HG03520 (cell line): ENCODE measurements at regions not wholly inside any gene's neighbourhood (a gene's known extent, or its start where the extent isn't known, plus 50 kb on each side); places are given as distances from the start of the nearest gene placed in this dataset.
"Not testable (repeated sequence)": the region's sequence is repeated elsewhere in the genome, so short reads cannot be mapped to it uniquely, and the experiment has no call there.

Experiments
- ATAC-seq: cut with Tn5 transposase; IDR thresholded peaks from one replicate; pipeline ENCODE4 v1.9.1; 2021; ENCODE audit warnings: mild to moderate bottlenecking, moderate library complexity; ENCODE audit not compliant: unreplicated experiment

DNA sequence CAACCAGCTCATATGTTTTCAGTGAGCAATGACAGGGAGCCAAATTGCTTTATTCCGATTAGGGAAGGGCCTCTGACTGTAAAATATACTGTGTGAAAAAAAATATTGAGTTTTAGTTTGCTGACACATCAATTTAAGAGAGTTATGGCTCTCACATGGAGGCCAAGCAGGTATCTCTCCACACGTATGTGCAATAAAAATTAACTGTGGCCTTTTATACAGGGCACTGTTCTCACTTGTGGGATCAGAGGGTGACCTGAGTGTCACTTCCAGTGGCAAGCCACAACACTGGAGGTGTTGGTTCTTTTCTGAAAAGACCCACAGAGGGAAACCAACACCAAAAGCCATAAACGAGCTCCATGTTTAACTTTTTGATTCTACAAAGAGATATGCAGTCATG, 462.8 kb downstream of the MID1IP1 start:
- ATAC-seq = no peak

DNA sequence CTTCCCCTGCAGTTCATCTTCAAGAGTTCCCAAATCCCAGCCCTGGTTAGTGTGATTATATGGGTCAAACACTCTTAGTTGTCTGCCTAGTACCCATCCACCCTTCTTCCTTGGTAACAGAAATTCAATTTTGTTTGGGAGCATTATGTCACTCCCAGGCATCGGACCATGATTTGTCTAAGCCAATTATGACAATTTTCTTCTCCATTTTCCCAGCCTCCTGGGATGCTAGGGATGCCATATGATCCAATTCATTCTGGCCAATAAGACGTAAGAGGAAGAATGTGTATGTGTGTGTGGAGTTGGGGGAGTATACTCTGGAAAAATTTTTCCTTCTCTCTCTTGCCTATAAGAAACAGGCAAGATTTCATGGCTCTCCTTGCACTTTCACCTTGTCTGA, 465.9 kb downstream of the MID1IP1 start:
- ATAC-seq = no peak

DNA sequence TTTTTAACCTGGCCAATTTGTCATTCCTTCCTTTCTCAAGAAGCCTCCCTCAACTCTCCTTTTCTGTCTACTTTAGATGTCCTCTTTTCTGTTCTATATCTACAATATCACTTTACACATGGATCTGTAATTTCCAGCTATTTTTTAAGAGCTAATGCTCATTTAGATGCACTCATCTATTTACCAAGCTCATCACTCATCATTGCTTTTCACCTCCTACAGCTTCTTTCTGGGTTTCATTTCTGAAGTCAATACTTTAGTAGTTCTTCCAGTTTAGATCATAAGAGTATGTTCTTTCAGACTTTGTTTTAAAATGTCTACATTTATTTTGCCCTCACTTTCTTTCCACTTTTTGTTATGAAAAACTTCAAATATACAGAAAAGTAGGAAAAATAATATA, 466.9 kb downstream of the MID1IP1 start:
- no peak for ATAC-seq

DNA sequence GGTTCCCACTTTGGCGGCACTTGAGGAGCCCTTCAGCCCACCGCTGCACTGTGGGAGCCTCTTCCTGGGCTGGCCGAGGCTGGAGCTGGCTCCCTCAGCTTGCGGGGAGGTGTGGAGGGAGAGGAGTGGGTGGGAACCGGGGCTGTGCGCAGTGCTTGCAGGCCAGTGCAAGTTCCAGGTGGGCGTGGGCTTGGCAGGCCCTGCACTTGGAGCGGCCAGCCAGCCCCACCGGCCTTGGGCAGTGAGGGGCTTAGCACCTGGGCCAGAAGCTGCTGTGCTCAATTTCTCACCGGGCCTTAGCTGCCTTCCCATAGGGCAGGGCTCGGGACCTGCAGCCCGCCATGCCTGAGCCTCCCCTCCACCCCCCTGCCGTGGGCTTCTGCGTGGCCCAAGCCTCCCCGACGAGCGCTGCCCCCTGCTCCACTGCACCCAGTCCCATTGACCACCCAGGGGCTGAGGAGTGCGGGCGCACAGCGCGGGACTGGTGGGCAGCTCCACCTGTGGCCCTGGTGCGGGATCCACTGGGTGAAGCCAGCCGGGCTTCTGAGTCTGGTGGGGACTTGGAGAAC, 474.3 kb downstream of the MID1IP1 start:
- ATAC-seq = no peak

DNA sequence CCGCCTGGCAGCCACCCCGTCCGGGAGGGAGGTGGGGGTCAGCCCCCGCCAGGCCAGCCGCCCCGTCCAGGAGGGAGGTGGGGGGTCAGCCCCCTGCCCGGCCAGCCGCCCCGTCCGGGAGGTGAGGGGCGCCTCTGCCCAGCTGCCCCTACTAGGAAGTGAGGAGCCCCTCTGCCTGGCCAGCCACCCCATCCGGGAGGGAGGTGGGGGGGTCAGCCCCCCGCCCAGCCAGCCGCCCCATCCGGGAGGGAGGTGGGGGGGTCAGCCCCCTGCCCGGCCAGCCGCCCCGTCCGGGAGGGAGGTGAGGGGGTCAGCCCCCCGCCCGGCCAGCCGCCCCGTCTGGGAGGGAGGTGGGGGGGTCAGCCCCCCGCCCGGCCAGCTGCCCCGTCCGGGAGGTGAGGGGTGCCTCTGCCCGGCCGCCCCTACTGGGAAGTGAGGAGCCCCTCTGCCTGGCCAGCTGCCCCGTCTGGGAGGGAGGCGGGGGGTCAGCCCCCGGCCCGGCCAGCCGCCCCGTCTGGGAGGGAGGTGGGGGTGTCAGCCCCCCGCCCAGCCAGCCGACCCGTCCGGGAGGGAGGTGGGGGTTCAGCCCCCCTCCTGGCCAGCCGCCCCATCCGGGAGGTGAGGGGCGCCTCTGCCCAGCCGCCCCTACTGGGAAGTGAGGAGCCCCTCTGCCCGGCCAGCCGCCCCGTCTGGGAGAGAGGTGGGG, 476.6 kb downstream of the MID1IP1 start:
- not testable (repeated sequence) for ATAC-seq

DNA sequence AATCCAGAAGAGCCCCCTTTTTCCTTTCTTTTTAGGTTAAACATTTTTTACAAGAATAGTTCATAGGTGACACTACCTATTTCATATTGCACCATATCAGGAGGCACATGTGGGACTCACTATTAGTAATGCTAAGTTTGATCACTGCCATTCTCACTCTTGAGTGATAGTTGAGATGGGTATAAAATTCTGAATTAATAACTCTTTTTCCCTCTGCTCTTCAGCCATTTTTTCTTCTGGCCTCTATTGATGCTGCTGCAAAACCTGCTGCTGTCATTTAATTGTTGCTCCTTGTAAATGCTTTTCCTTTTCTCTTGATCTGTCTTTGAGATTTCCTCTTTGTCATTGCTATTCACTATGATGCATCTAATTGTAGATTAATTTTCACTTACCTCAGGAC, 482.0 kb downstream of the MID1IP1 start:
- no peak for ATAC-seq

DNA sequence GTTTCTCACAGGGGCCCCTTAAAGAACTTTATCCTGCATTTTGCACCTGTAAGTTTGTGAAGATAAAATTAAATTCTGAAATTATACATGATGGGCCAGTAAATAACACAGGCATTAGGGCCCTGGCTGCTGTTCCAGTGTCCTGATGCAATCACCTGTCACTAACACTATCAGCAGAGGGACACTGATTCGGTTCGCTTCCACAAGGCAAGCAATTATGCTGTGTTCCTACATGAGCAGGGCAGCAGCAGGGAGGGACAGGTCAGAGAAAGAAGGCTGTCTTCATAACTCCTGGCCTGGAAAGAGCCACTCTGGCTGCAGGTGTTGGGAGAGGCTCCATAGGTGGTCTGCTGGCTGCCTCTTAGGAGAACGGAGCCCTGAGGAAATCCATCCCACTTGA, 487.3 kb downstream of the MID1IP1 start:
- no peak for ATAC-seq

DNA sequence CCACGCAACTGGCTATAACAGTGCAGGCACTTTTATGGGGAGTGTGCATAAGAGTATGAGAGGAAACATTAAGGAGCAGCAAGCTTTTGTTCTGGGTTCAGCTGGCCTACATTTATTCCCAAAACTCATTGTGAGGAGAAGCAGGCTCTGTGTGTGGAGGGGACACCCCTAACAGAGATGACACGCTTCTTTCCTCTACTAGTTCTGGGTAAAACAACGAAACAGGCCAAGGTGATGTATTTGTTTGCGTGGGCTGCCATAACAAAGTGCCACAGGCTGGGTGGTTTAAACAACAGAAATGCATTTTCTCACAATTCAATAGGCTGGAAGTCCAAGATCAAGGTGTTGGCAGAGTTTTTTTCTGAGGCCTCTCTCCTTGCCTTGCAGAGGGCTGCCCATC, 488.6 kb downstream of the MID1IP1 start:
- no peak for ATAC-seq

DNA sequence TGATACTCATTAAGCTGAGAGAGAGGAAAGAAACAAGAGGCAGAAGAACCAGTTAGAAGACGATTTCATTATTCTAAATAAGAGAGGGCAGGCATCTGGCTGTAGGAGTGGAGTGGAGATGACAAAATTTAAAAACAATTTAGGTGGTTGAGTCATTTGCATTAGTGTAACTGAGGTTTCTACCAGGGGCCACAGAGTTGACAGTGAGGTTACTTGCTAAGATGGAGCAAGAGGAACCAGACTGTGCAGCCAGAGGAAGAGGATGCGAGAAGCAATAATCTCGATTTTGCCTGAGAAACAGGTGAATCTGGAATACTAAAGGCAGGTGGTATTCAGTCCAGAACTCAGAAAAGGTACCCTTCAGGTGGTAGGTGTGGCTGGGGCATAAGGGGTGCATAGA, 491.9 kb downstream of the MID1IP1 start:
- ATAC-seq = no peak

DNA sequence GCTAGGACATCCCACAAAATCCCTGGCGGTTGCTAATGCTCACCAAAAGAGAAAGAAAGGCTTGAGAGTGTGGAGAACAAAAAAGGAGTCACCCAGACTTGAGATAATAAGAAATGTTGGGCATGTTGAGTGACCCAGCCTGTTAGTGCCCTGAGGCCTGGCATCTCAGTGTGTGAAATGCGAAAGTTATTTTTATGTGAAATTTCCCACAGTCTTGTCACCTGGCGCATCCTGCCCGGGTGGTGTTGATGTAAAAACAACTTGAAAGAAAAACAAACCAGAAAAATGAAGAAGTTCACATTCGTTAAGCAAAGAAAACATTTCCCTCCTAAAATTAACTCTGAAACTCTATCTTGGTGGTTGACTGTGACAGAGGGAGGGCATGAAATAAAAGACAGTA, 495.2 kb downstream of the MID1IP1 start:
- ATAC-seq = no peak

DNA sequence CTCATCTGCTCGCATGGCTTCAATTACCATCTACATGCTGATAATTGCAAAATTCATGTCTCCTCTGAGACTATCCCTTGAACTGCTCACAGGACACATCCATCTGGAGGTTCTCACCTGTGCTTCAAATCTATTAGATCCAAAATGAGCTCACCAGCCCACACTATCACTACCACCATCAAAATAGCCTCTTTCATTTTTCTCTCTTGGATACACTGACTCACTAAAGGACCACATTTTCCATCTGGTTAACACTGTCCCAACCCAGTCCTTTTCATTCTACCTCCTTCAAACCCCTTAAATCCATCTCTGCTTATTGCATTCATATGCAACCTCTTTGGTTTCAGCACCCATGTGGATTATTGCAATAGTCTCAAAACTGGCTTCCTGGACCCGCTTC, 497.6 kb downstream of the MID1IP1 start:
- no peak for ATAC-seq

DNA sequence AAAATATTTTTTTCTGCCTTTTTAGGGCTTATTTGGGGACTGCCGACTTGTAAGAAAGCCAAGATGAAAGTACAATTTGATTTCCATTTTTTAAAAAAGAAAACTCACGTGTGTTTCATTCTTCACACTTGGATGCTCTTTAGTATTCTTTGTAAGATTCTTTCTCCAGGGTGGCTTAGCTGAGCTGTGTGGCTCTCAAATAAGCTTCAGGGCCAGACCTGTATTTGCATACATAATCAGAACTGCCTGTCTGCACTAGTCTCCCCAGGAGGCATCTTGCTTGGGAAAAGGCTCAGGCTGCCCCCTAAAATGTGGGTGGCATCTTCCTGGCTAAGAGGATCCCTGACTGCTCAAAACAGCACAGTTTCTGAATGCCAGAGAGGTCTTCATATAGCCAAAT, 498.4 kb downstream of the MID1IP1 start:
- no peak for ATAC-seq

DNA sequence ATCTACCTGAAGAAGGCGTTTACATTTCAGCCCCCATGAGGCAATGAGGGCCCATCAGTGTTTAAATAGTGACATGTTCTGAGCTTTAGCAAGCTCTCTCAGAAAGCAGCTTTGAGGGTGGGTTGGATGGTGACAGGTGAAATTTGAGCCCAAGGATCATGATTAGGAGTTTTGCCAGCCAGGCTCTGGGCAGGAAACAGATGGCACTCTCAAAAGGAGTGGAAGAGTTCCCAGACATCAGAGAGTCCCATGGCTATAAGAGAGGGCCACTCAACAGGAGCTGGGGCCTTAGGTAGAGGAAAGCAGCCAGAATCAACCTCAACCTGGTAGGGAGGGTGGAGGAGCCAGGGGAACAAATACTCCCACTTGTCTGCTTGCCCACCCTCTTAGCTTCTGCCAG, 499.8 kb downstream of the MID1IP1 start:
- no peak for ATAC-seq

DNA sequence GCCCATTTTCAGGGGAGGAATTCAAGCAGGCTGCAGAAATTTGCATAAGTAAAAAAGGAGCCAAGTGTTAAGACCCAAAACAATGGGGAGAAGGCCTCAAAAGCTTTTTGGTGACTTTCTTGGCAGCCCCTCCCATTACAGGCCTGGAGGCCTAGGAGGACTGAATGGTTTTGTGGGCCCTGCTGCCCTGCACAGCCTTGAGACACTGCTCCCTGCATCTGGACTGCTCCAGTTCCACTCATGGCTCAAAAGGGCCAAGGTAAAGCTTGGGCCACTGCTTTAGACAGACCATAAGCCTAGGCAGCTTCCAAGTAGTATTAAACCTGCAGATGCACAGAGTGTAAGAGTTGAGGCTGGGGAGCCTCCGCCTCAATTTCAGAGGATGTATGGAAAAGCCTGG, 501.6 kb downstream of the MID1IP1 start:
- ATAC-seq = no peak

DNA sequence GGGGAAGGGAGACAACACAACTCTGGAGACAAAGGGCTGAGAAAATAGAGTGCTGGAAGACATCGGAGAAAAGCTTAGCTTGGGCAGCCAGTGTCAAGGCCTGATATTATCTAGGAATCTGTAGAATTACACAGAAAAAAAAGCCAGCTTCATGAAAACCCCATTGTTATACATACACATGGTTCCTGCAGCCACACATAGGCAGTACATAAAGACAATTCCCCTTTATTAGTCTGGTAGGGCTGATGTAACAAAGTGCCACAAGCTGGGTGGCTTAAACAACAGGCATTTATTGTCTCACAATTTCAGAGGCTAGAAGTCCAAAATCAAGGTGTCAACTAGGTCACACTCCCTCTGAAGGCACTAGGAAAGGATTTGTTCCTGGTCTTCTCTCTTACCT, 503.5 kb downstream of the MID1IP1 start:
- no peak for ATAC-seq

DNA sequence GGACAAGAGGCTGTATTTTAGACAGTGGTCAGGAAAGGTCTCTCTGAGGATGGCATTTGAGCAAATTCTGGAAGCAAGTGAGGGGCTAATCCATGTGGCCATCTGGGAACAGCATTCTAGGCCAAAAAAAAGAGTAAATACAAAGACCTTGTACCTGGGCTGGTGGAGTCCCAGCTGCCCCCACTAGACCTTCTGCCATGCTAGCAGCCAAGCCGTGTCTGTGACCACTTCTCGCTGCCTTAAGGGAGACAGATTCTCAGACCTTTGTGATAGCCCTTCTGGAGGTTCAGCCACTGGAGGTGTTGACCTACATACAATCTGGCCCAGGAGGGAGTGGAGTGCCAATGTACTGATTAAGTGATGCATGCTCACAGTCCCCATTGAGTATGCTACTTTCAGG, 506.2 kb downstream of the MID1IP1 start:
- ATAC-seq = no peak

DNA sequence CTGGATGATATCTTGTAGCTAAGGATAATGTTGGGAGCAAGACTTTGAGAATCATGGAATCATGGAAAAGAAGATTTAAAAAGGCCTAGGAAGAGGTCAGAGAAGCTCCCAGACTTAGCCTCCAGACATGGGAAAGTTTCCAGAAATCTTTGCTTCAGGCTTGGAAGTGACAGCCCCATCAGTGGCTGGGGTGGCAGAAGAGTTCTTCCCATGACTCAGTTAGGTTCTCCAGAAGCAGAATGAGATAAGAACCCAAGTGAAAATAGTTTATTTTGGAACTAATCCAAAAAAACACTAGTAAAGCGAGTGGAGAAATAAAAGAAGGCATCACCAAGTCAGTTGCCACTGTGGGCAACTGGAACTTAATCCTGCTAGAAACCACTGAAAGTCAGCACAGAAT, 506.9 kb downstream of the MID1IP1 start:
- ATAC-seq = no peak

DNA sequence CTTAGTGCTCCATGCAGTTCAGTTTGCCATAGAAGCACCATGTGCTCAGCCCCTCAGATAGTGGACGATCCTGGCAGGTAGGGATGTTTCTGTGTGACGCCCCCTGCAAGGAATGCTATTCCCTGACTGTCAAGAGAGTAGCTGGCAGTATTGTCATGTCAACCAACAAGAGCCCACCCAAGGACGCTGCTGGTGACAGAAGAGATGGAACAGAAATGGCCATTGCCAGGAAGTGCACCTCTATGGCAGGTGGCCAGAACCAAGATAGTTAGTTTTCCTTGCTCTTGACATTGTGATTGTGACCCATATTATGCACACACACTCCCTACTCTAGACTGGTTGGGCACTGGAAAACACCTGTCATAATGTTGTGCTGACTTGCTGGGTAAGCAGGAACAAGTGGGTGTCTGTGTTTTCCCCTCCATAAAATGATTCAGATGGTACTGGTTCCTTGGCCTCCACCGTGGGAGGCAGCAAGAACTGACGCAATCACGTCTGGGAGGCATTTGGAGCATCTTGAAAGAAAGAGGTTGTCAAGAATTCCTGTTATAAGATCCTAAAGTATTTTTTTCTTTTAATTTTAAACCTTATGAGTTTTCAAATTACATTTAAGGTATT, 507.9 kb downstream of the MID1IP1 start:
- no peak for ATAC-seq

DNA sequence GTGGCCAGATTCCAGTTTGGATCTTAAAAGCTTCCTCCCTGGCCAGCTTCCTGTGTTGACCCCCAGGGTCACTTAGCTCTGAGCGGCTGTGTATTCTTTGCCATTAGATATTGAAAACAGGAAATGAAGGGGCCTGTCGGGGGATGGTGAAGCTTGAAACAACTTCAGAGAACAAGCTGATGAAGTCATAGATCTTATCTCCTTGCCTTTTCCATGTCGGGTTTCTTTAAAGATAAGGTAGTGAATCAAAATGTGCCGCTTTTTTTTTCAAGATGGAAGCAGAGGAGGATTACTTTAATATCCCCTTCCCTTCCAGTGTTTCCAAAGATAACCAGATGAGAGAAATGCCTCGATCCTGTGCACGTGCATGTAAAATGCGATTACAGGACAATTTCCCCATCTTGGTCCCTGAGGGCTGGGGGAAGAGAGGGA, 508.5 kb downstream of the MID1IP1 start:
- no peak for ATAC-seq

DNA sequence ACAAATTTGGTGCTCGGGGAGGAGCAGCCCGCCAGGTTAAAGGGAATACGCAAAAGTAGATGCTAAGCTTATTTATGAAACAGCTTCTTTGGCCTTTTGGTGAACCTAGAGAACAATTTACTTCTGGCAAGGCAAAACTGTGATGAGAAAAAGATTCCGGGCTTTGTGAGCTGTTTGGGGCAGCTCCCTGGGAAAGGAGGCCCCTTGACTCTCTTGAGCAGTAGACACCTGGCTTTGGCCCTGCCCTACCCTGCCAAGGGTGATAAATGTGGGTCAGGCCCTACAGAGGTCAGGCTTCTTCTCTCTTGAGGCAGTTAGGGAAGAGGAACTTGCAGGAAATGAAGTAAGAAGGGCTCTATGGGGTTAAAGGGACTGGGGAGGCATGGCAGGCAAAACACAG, 509.6 kb downstream of the MID1IP1 start:
- ATAC-seq = no peak

DNA sequence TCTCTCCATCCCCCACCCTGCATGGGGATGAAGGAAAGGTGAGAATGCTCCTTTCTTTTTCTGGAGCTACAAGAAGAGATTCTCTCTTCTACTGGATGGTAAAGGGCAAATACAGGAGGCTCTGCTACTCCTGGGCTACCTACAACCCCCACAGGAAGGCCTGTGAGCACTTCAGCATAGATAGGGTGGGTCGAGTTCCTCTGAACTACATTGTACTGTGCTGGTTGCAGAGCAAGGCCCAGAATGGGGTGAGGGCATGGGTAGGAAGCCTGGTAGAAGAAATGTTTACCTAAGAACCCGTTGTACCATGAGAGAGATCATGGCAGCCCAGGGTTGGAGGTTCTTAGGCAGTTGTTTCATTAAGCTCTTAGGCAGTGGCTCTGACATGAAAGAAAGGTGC, 510.4 kb downstream of the MID1IP1 start:
- no peak for ATAC-seq

DNA sequence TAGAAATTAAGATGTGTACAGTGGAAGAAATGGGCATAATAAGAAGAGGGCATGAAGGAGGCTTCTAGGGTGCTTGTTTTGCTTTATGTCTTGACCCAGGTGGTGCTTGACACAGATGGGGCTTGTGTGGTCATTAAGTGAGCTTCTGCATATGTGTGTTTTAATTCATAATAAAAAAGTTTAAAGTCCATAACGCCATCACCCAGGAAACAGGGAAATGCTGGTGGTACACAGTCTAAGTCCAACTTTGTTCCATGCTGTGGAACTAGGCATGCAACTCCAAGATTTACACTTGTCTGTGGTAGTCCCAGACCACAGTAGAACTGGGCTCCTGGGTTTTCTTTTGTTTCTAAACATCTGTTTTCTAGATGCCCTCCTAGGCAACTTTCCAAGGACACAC, 511.9 kb downstream of the MID1IP1 start:
- no peak for ATAC-seq
